ENCODE measurements at regions not wholly inside any gene's neighbourhood (a gene's known extent, or its start where the extent isn't known, plus 50 kb on each side); places are given as distances from the start of the nearest gene placed in this dataset.

- POLR2A ChIA-PET = no interaction called here
- Histone ChIP-seq H3K9me3 (ENCODE audit: low read length) (no peaks in the 10 kb centered on the region), H3K36me3 (replicated peaks in 1 of 2; ENCODE audit: control insufficient read depth in 1 of 2, insufficient read depth in 2 of 2, low read length in 2 of 2) (no peaks in the 10 kb centered on the region), H3K27me3 (ENCODE audit: control insufficient read depth in 1 of 2, insufficient read depth in 2 of 2, low read length in 2 of 2) (no peaks in the 10 kb centered on the region), H3K27ac (ENCODE audit: extremely low read length, insufficient read depth, low read length) (no peak overlapping the region), H3K9ac (ENCODE audit: insufficient read depth, low read depth, low read length) (no peak overlapping the region), H4K20me1 (ENCODE audit: insufficient read depth, low read length) (no peaks in the 10 kb centered on the region), H2AFZ (ENCODE audit: low read length) (no peak overlapping the region), H3K4me3 (replicated peaks in 1 of 3; ENCODE audit: insufficient read depth in 1 of 3, low read depth in 2 of 3, low read length in 3 of 3) (no peak overlapping the region), H3K4me1 (ENCODE audit: insufficient read depth, low read length) (no peaks in the 10 kb centered on the region), H3K79me2 (ENCODE audit: insufficient read depth, low read length) (no peaks in the 10 kb centered on the region), H3K4me2 (ENCODE audit: low read depth, low read length) (no peak overlapping the region)
- in situ Hi-C loops (cut with HindIII; ENCODE audit: extremely low pct_ligation_motif_present, low pct_unique_long_range_greater_than_20kb) (no loop called here), intact Hi-C loops (cut with micrococcal nuclease; ENCODE audit: unreplicated experiment) (no loop called here)
- no peak for ATAC-seq
- 25% methylated on average over 5 of the region's 5 CpGs for WGBS (ENCODE audit: low lambda C conversion rate)
- no peak for DNase-seq (ENCODE audit: low spot score)
- no peak for FAIRE-seq
- no peak for TF ChIP-seq THRA (CRISPR knock-in tag; IDR thresholded peaks at IDR 0.05; ENCODE audit: borderline replicate concordance)
- no peak for TF ChIP-seq NCOA2 (CRISPR knock-in tag; IDR thresholded peaks at IDR 0.05)
- TF ChIP-seq ZNF318 (CRISPR knock-in tag; IDR thresholded peaks at IDR 0.05) = no peak
- TF ChIP-seq ZIK1 (CRISPR knock-in tag; IDR thresholded peaks at IDR 0.05; ENCODE audit: borderline replicate concordance, low read depth) = no peak
- no peak for TF ChIP-seq ZMAT3 (CRISPR knock-in tag; conservative IDR thresholded peaks at IDR 0.05)
- no peak for TF ChIP-seq SALL1 (CRISPR knock-in tag; IDR thresholded peaks at IDR 0.05)
- TF ChIP-seq FOXO1 (CRISPR knock-in tag; IDR thresholded peaks at IDR 0.05) = no peak
- TF ChIP-seq TFDP1 (CRISPR knock-in tag; IDR thresholded peaks at IDR 0.05; ENCODE audit: borderline replicate concordance) = no peak
- no peak for TF ChIP-seq NFE2 (CRISPR knock-in tag; IDR thresholded peaks at IDR 0.05)
- no peak for TF ChIP-seq CREM (IDR thresholded peaks at IDR 0.05)
- no peak for TF ChIP-seq CREM (CRISPR knock-in tag; IDR thresholded peaks at IDR 0.05)
- TF ChIP-seq STAG1 (CRISPR knock-in tag; IDR thresholded peaks at IDR 0.05) = no peak
- no peak for TF ChIP-seq TBX3 (IDR thresholded peaks at IDR 0.05; ENCODE audit: borderline replicate concordance)
- BruUV-seq (replicated peaks) = no TSS peak
- CTCF ChIA-PET (ENCODE audit: low intra/inter-chr PET ratio, low total read pairs) = no interaction called here
Observed at GRCh38 chr13:75102001-75102716, 379.8 kb downstream of the TBC1D4 start.
